ENCODE measurements at regions not wholly inside any gene's neighbourhood (a gene's known extent, or its start where the extent isn't known, plus 50 kb on each side); places are given as distances from the start of the nearest gene placed in this dataset.

- DNase-seq = no peak
These were observed 62.9 kb upstream of the OXGR1 start for GRCh38 chr13:97057176-97057575.

GRCh38 chr13:97058391-97058790, 64.1 kb upstream of the OXGR1 start:
- no peak for DNase-seq

DNA sequence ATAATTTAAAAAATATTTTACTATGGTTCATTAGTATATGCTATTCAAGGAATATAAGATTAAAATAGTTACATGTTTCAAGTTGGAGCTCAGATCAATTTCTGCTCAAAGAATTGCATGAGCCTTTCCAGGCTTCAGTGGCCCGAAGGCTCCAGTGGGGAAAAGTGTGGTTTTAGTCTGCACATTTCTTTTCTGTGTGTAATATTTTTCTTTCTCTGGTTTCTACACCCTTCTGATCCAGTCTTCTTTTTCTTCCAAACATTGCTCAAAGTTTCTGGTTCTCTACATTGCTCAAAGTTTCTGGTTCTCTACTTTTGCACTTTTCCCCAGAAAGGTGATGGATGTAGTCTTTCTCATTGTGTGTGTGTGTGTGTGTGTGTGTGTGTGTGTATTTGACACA, 64.7 kb upstream of the OXGR1 start:
- no peak for DNase-seq

DNA sequence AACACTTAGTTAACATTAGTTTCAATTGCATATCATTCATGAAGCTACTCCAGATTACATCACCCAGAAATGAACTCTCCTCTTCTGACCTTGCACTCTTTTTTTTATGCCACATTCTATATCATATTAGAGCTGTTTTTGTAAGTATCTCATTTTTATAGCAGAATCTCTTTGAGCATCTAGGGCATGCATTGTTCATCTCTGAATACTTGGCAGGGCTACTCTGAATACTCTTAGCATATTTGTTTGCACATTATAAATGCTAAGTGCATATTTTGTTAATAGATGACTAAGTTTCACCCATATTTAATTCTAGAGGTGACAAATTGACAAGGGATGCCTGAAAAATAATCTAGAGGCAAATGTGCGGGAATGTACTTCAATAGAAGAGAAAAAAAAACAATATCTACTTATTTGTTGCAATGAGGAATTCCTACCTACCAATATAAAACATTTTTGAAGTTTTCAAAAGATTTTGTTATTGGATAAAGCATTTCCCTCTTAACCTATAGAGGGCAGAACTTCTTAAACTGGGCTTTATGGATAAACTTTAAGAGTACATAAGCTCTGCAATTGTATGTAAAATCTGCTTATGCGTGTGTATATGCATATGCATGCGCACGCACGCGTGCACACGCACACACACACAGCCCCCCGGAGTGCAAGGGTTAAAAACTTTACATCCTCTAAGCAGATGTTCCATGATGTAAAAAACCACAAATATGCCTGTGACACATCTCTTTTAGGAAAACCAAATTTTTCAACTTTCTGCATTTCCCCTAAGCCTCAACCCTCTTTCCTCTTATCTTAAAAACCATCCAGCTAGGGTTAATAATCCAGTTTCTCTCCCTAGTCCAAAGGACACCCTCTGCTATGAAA, 73.0 kb upstream of the OXGR1 start:
- peak; percentile 66 for DNase-seq

GRCh38 chr13:97068151-97068550, 73.9 kb upstream of the OXGR1 start:
- peak; percentile 29 for DNase-seq

- DNase-seq = no peak
These were observed 75.0 kb upstream of the OXGR1 start for GRCh38 chr13:97069050-97069815.

DNA sequence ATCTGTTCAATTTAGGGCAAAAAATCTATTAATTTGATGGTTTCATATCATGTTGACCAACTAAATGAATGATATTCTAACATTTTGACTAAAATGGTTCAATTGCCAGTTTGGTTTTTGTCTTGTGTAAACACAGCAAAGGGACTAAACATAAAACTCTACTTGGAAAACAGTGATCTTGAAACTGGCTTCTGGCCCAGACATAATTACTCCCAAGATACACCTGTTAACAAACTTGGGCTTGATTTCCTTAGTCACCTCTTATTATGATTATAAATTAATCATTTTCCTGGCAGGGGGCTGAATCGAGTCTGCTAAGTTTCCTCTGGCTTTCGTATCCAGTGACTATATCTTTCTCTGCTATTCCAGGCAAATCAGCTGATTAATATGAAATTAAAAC, 78.0 kb upstream of the OXGR1 start:
- no peak for DNase-seq

DNA sequence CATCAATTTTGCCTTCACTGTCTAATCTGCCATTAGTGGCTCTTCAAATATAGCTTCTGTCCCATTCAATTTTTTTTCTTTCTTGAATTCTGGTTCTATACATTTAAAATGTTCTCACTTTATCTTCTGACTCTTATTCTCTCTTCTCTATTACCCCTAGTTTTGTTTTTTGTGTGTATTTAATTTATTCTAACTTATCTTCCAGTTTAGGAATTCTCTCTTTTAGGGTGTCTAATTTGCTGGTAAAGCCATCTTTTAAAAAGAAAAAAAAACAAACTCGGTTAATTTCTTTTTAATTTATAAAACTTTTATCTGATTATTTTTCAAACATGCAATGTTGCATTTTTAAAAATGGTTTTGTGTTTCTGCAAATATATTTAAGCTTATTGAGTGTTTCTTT, 80.3 kb upstream of the OXGR1 start:
- DNase-seq = no peak

DNA sequence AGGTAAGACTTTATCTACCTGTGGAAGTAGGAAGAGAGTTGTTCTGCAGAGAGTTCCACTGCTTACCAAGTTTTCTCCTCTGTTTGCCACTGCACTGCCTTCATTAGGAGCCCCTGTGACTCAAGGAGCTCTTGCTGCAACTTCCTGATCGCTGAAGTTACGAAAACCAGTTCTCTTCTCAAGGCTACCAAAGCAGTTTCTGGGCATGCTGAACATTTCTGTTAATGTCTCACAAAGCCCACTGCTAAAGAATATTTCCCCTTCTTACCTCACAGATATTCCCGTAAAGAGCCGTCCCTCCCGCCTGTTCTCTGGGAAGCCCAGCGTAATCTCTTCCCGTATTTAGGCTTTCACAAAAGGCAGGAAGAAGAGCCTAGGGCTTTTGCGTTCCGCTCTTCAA, 82.6 kb upstream of the OXGR1 start:
- no peak for DNase-seq

DNA sequence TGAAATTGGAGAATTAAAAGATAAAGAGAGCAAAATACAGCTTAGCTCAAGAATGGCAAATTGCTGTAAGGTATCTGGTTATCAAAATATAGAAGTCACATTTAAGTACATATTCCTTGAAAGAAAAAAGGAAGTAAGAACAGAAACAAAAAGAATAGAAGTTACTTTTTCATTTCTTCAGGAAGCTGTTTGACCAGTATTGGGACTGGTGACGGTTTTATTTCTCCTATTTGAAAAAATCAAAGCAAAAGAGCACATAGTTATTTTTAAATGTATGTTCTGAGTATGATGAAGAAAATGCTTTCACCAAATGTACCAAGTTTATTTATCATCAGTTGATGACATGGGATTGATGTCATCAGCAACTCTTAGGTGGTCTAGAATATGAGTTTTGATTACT, 83.1 kb upstream of the OXGR1 start:
- DNase-seq = no peak

DNA sequence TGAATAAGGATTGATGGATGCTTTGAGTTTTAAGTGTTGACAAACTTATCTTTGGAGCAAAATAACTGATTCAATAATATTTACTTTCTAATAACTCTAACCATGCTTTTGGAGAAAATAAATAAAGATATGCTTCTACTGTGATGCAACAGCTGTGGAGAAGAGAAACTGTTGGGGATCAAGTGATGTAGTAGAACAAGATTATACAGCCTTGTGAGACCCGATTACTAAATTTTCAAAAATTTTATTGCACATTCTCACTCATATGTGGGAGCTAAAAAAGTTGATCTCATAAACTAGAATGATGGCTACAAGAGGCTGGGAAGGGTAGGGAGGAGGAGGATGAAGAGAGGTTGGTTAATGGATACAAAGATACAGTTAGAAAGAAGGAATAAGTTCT, 85.5 kb upstream of the OXGR1 start:
- no peak for DNase-seq

GRCh38 chr13:97082461-97083207, 88.4 kb upstream of the OXGR1 start:
- no peak for DNase-seq

DNA sequence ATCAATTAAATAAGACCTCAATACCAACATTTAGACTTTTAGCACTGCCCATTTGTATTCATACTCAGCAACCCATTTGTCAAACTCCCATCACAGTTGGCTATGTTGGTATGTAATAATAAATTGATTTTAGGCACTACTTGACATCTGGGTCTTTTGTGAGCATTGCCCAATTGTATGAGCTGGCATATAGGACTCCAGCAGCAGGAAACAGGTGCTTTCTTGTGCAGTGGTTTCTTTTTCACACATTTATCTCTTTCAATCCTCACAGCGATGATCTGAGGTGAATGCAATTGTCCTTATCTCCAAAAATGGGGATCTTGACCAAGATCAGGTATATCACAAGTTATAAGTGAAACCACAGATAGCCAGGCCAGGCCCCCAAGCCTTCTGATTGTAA, 96.9 kb upstream of the OXGR1 start:
- DNase-seq = no peak

DNA sequence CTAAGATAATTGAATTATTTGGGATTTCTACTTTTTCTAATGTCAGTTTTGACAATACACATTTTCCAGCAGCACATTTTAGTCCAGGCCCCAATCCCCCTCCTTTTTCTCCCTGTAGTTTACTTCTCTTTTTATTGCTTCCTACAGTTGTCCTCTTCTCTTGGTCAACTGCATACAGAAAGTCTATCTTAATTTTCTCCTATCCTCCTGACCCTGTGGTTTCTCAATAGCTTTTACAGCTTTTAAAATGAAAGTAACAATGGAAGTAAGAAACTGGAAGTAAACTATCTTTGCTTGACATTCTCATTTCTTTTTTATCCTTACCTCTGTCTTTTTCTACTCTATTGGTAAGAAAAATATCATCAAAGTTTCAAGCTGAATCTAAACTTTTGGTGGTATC, 106.5 kb upstream of the OXGR1 start:
- no peak for DNase-seq

DNA sequence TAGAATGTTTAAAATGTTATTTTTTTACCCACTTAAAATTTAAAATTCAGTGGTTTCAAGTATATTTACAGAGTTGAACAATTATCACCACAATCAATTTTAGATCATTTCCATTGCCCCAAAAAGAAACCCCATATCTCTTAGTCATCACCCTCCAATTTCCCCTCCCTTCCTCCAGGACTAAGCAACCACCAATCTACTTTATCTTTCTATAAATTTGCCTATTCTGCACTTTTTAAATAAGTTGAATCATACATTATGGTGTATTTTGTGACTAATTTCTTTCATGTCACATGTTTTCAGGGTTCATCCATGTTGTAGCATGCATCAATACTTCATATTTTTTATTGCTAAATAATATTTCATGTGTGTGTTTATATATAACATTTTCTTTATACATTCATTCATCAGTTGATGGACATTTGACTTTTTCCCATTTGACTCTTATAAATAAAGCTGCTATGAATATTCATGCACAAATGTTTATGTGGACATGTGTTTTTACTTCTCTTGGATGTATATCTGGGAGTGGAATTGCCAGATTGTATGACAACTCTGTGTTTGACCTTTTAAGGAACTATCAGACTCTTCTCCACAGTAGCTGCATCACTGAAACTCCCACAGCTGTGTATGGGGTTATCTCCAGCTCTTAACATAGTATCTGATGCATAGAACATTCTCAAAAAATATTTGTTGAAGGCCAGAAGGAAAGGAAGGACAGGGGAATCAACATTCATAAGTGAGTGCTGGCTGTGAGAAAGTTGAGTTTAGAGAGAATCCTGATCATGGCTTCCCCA, 107.8 kb upstream of the OXGR1 start:
- DNase-seq = no peak

- no peak for DNase-seq
These were observed 112.0 kb upstream of the OXGR1 start for GRCh38 chr13:97106323-97106722.

- no peak for DNase-seq
These were observed 113.7 kb upstream of the OXGR1 start for GRCh38 chr13:97107815-97108529.

GRCh38 chr13:97108530-97108900, 113.6 kb upstream of the MBNL2 start:
- DNase-seq = peak; percentile 55

DNA sequence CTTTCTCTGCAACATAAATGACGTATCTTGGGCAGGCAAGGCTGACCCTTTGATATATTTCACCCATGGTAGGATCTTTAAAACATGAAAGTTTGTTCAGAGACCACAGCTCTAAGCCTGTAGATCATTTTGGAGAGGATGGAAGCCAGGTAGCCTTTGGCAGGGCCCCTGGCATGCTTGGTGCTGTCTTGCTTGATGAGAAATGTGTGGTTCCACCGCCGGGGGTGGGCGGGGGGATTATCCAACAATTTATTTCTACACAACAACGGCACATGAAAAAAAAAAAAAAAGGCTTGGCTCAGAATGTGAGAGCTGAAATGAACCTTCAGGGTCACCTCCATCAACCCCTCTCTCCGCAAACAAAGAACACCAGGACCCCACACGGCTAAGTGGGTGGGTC, 112.9 kb upstream of the MBNL2 start:
- no peak for DNase-seq

GRCh38 chr13:97109841-97110492, 112.2 kb upstream of the MBNL2 start:
- DNase-seq = peak; percentile 81

DNA sequence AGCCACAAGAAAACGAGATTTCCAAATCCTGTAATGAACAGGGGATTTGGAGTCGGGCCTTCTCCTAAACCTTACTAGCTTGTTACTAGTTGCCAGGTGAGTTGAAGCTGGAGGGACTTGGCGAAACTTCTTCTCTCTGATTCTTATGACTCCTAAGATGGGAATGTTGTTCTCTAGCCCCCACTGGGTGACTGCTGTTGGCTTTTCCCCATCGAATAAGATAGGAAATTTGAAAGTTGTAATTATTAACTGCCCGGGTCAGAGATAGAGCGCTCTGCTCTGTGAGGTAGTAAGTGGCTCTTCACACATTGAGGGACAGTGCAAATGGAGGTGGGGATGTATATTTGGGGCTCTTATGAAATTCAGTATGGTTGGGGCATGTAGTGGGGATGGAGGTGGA, 111.2 kb upstream of the MBNL2 start:
- DNase-seq = no peak

DNA sequence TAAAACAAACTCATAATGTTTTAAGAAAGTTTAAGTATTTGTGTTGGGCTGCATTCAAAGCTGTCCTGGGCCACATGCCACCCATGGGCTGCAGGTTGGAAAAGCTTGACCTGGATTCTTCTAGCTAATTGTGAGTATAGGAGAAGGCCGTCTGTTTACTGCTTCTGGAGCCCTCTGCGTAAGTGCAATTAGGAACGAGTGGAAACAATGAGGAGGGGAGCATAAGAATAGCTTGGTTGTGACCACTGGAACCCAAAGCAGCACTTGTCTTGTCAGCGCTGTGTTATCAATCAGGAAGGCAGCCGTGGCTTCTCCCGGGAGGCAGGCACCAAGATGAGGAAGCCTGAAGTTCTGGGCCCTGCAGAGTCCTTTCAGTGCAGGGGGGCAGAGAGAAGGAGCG, 110.4 kb upstream of the MBNL2 start:
- DNase-seq = no peak

Measured in HCEC 1CT (cell line).